Trophoblast cell (in vitro differentiated cells and primary cell): ENCODE measurements at regions not wholly inside any gene's neighbourhood (a gene's known extent, or its start where the extent isn't known, plus 50 kb on each side); places are given as distances from the start of the nearest gene placed in this dataset.

Experiments
- DNase-seq, 2 donors: peaks; one replicate each; pipeline ENCODE4 v3.0.0-alpha.2; 2016
- H2AFZ ChIP-seq: 2 replicates; pipeline ENCODE4 v1.6.1; 2013; ENCODE audit warnings: low read length, moderate library complexity, mild to moderate bottlenecking; ENCODE audit not compliant: insufficient read depth, poor library complexity
- H2AK5ac ChIP-seq: 2 replicates; pipeline ENCODE4 v1.6.1; 2013; ENCODE audit warnings: mild to moderate bottlenecking, low read length
- H2BK120ac ChIP-seq: 2 replicates; pipeline ENCODE4 v1.6.1; 2013; ENCODE audit warnings: low read length, mild to moderate bottlenecking, moderate library complexity; ENCODE audit not compliant: insufficient read depth, poor library complexity
- H2BK12ac ChIP-seq: 2 replicates; pipeline ENCODE4 v1.6.1; 2013; ENCODE audit warnings: mild to moderate bottlenecking, low read length, moderate library complexity
- H2BK5ac ChIP-seq: 2 replicates; pipeline ENCODE4 v1.6.1; 2013; ENCODE audit warnings: low read length, low read depth, moderate library complexity, mild to moderate bottlenecking; ENCODE audit not compliant: poor library complexity
- H3K14ac ChIP-seq: 2 replicates; pipeline ENCODE4 v1.6.1; 2013; ENCODE audit warnings: mild to moderate bottlenecking, low read length
- H3K18ac ChIP-seq: 2 replicates; pipeline ENCODE4 v1.6.1; 2013; ENCODE audit warnings: mild to moderate bottlenecking, low read length
- H3K23ac ChIP-seq: 2 replicates; pipeline ENCODE4 v1.6.1; 2013; ENCODE audit warnings: low read length
- H3K27ac ChIP-seq: 2 replicates; pipeline ENCODE4 v1.5.1; 2013; ENCODE audit warnings: low read depth, mild to moderate bottlenecking, inconsistent platforms, low read length, moderate library complexity
- H3K27me3 ChIP-seq: 2 replicates; pipeline ENCODE4 v1.6.1; 2013; ENCODE audit warnings: inconsistent platforms, mild to moderate bottlenecking, low read length, moderate library complexity; ENCODE audit not compliant: insufficient read depth
- H3K36me3 ChIP-seq, 2 experiments: 1 replicate in 1 of 2; 2 replicates in 1 of 2; pipeline ENCODE4 v1.6.1; 2013; ENCODE audit warnings: low read length in 2 of 2, mild to moderate bottlenecking in 2 of 2, moderate library complexity in 1 of 2; ENCODE audit not compliant: insufficient read depth in 2 of 2, control insufficient read depth in 1 of 2
- H3K4ac ChIP-seq: 2 replicates; pipeline ENCODE4 v1.6.1; 2013; ENCODE audit warnings: low read depth, mild to moderate bottlenecking, low read length, moderate library complexity
- H3K4me1 ChIP-seq, 2 experiments: 1 replicate in 1 of 2; 2 replicates in 1 of 2; pipeline ENCODE4 v1.6.1; 2013; ENCODE audit warnings: low read length in 2 of 2, mild to moderate bottlenecking in 2 of 2, moderate library complexity in 1 of 2; ENCODE audit not compliant: insufficient read depth in 2 of 2, control insufficient read depth in 1 of 2
- H3K4me2 ChIP-seq: 2 replicates; pipeline ENCODE4 v1.6.1; 2013; ENCODE audit warnings: inconsistent platforms, mild to moderate bottlenecking, low read length, moderate library complexity
- H3K4me3 ChIP-seq: 2 replicates; pipeline ENCODE4 v1.5.1; 2013; ENCODE audit warnings: mild to moderate bottlenecking, low read depth, low read length, inconsistent platforms
- H3K79me1 ChIP-seq: one replicate; pipeline ENCODE4 v1.6.1; 2013; ENCODE audit warnings: low read length
- H3K79me2 ChIP-seq: 2 replicates; pipeline ENCODE4 v1.6.1; 2013; ENCODE audit warnings: low read length, mild to moderate bottlenecking; ENCODE audit not compliant: control insufficient read depth, insufficient read depth, poor library complexity
- H3K9ac ChIP-seq: 2 replicates; pipeline ENCODE4 v1.6.1; 2013; ENCODE audit warnings: mild to moderate bottlenecking, low read length
- H3K9me3 ChIP-seq: 2 replicates; pipeline ENCODE4 v1.6.1; 2013; ENCODE audit warnings: low read depth, mild to moderate bottlenecking, control low read depth, inconsistent platforms, low read length; ENCODE audit not compliant: insufficient read depth
- H4K12ac ChIP-seq: 2 replicates; pipeline ENCODE4 v1.6.1; 2013; ENCODE audit warnings: low read depth, mild to moderate bottlenecking, low read length, moderate library complexity
- H4K8ac ChIP-seq: 2 replicates; pipeline ENCODE4 v1.6.1; 2013; ENCODE audit warnings: low read depth, mild to moderate bottlenecking, low read length, moderate library complexity
- H4K91ac ChIP-seq: one replicate; pipeline ENCODE4 v1.6.1; 2013; ENCODE audit warnings: low read depth, mild to moderate bottlenecking, low read length, moderate library complexity
- WGBS: extraction: QIAGEN DNeasy Blood & Tissue Kit; methylation state at CpG from one replicate; pipeline ENCODE4 v1.1.7; 2013; ENCODE audit warnings: missing lambda C conversion rate; ENCODE audit not compliant: insufficient read length, insufficient coverage; ENCODE audit errors: extremely low coverage; 5-methylcytosine and 5-hydroxymethylcytosine counted together

GRCh38 chr22:49115197-49115596, 712.5 kb downstream of the BRD1 start:
- H4K12ac ChIP-seq: no peak overlapping the region
- H3K4me1 ChIP-seq: peaks cover 6 to 9% of the 10 kb centered on the region in 2 experiments
- no peak overlapping the region for H3K4me3 ChIP-seq
- H3K23ac ChIP-seq: no peak overlapping the region
- H2AFZ ChIP-seq: no peak overlapping the region
- H2BK5ac ChIP-seq: no peak overlapping the region
- H3K4ac ChIP-seq: no peak overlapping the region
- no peak overlapping the region for H4K8ac ChIP-seq
- H3K36me3 ChIP-seq: no peaks in the 10 kb centered on the region
- H3K9ac ChIP-seq: no peak overlapping the region
- no peak overlapping the region for H4K91ac ChIP-seq
- H3K14ac ChIP-seq: no peak overlapping the region
- H2AK5ac ChIP-seq: no peak overlapping the region
- no peak overlapping the region for H3K18ac ChIP-seq
- H3K79me2 ChIP-seq: no peaks in the 10 kb centered on the region
- H3K79me1 ChIP-seq: no peaks in the 10 kb centered on the region
- H2BK120ac ChIP-seq: no peak overlapping the region
- no peak for DNase-seq
- H3K27me3 ChIP-seq: no peaks in the 10 kb centered on the region
- no peak overlapping the region for H2BK12ac ChIP-seq
- peaks cover 4% of the 10 kb centered on the region for H3K9me3 ChIP-seq
- no peak overlapping the region for H3K4me2 ChIP-seq
- no CpG with 5 or more reads among the region's 7 CpGs for WGBS
- H3K27ac ChIP-seq: no peak overlapping the region

GRCh38 chr22:49113758-49114157, 713.9 kb downstream of the BRD1 start:
- no peak overlapping the region for H3K9ac ChIP-seq
- H3K18ac ChIP-seq: no peak overlapping the region
- H3K27me3 ChIP-seq: no peaks in the 10 kb centered on the region
- H2BK5ac ChIP-seq: no peak overlapping the region
- no CpG with 5 or more reads among the region's 12 CpGs for WGBS
- H3K14ac ChIP-seq: no peak overlapping the region
- H2AFZ ChIP-seq: no peak overlapping the region
- H3K79me1 ChIP-seq: no peaks in the 10 kb centered on the region
- peaks cover 0 to under 1% of the 10 kb centered on the region in 2 experiments for H3K4me1 ChIP-seq
- no peak overlapping the region for H4K91ac ChIP-seq
- no peak for DNase-seq
- no peak overlapping the region for H3K4me3 ChIP-seq
- no peaks in the 10 kb centered on the region for H3K36me3 ChIP-seq
- no peak overlapping the region for H3K23ac ChIP-seq
- no peak overlapping the region for H2BK120ac ChIP-seq
- no peak overlapping the region for H3K27ac ChIP-seq
- no peaks in the 10 kb centered on the region for H3K79me2 ChIP-seq
- H4K12ac ChIP-seq: no peak overlapping the region
- H3K4ac ChIP-seq: no peak overlapping the region
- H4K8ac ChIP-seq: no peak overlapping the region
- H3K4me2 ChIP-seq: no peak overlapping the region
- H3K9me3 ChIP-seq: peaks cover 2% of the 10 kb centered on the region
- no peak overlapping the region for H2BK12ac ChIP-seq
- H2AK5ac ChIP-seq: no peak overlapping the region

- Histone ChIP-seq H3K79me1 (no peaks in the 10 kb centered on the region), H3K9me3 (peaks cover 2% of the 10 kb centered on the region), H3K9ac (no peak overlapping the region), H3K14ac (no peak overlapping the region), H4K8ac (no peak overlapping the region), H3K36me3 (no peaks in the 10 kb centered on the region), H2BK120ac (no peak overlapping the region), H2AFZ (no peak overlapping the region), H4K12ac (no peak overlapping the region), H3K4me1 (no peaks in the 10 kb centered on the region), H4K91ac (no peak overlapping the region), H3K4me3 (no peak overlapping the region), H3K23ac (no peak overlapping the region), H3K79me2 (no peaks in the 10 kb centered on the region), H3K18ac (no peak overlapping the region), H3K27me3 (no peaks in the 10 kb centered on the region), H3K27ac (no peak overlapping the region), H2BK12ac (no peak overlapping the region), H2AK5ac (no peak overlapping the region), H3K4me2 (no peak overlapping the region), H2BK5ac (no peak overlapping the region), H3K4ac (no peak overlapping the region)
- DNase-seq: no peak
- no CpG with 5 or more reads among the region's 16 CpGs for WGBS
Measured at GRCh38 chr22:49112661-49113626, 714.7 kb downstream of the BRD1 start.

GRCh38 chr22:49112176-49112575, 715.5 kb downstream of the BRD1 start:
- no peak overlapping the region for H4K8ac ChIP-seq
- no peak overlapping the region for H3K4me3 ChIP-seq
- H3K23ac ChIP-seq: no peak overlapping the region
- no peaks in the 10 kb centered on the region for H3K79me2 ChIP-seq
- H4K12ac ChIP-seq: no peak overlapping the region
- no peak overlapping the region for H2AFZ ChIP-seq
- no peak overlapping the region for H2BK120ac ChIP-seq
- H3K4ac ChIP-seq: no peak overlapping the region
- no peaks in the 10 kb centered on the region for H3K79me1 ChIP-seq
- H2BK12ac ChIP-seq: no peak overlapping the region
- H3K36me3 ChIP-seq: no peaks in the 10 kb centered on the region
- H3K27ac ChIP-seq: no peak overlapping the region
- no peak overlapping the region for H3K18ac ChIP-seq
- no peak overlapping the region for H2BK5ac ChIP-seq
- WGBS: no CpG with 5 or more reads among the region's 15 CpGs
- DNase-seq: no peak
- H3K27me3 ChIP-seq: no peaks in the 10 kb centered on the region
- H3K4me2 ChIP-seq: no peak overlapping the region
- H3K4me1 ChIP-seq: no peaks in the 10 kb centered on the region
- H3K14ac ChIP-seq: no peak overlapping the region
- no peak overlapping the region for H3K9ac ChIP-seq
- H3K9me3 ChIP-seq: peaks cover 2% of the 10 kb centered on the region
- H2AK5ac ChIP-seq: no peak overlapping the region
- no peak overlapping the region for H4K91ac ChIP-seq
